HG03045 (cell line): ENCODE measurements at regions not wholly inside any gene's neighbourhood (a gene's known extent, or its start where the extent isn't known, plus 50 kb on each side); places are given as distances from the start of the nearest gene placed in this dataset.

ENCODE experiments used
- ATAC-seq: cut with Tn5 transposase; IDR thresholded peaks from one replicate; pipeline ENCODE4 v1.9.1; 2021; ENCODE audit warnings: mild to moderate bottlenecking, moderate library complexity; ENCODE audit not compliant: unreplicated experiment

GRCh38 chr2:217062768-217063167 lies 202.9 kb upstream of the TNP1 start:
- no peak for ATAC-seq

GRCh38 chr2:217061916-217062505 lies 202.1 kb upstream of the TNP1 start:
- no peak for ATAC-seq

GRCh38 chr2:217060951-217061547 lies 201.2 kb upstream of the TNP1 start:
- no peak for ATAC-seq

GRCh38 chr2:217060516-217060915 lies 200.7 kb upstream of the TNP1 start:
- no peak for ATAC-seq

GRCh38 chr2:217058791-217059755 lies 199.2 kb upstream of the TNP1 start:
- ATAC-seq, result no peak

- no peak for ATAC-seq
Observed at GRCh38 chr2:217057773-217058172, 197.9 kb upstream of the TNP1 start.

GRCh38 chr2:217055624-217056023 lies 195.8 kb upstream of the TNP1 start:
- ATAC-seq, result no peak

- ATAC-seq, result no peak
Observed at GRCh38 chr2:217054791-217055190, 194.9 kb upstream of the TNP1 start.

GRCh38 chr2:217052856-217053577 lies 193.2 kb upstream of the TNP1 start:
- ATAC-seq, result no peak

GRCh38 chr2:217051416-217051815 lies 191.6 kb upstream of the TNP1 start:
- ATAC-seq, result no peak

GRCh38 chr2:217049956-217050355 lies 190.1 kb upstream of the TNP1 start:
- ATAC-seq, result no peak

GRCh38 chr2:217049422-217049821 lies 189.6 kb upstream of the TNP1 start:
- no peak for ATAC-seq

GRCh38 chr2:217048730-217049129 lies 188.9 kb upstream of the TNP1 start:
- ATAC-seq, result no peak

GRCh38 chr2:217047631-217048030 lies 187.8 kb upstream of the TNP1 start:
- no peak for ATAC-seq

- ATAC-seq, result no peak
Observed at GRCh38 chr2:217047209-217047608, 187.3 kb upstream of the TNP1 start.

- ATAC-seq, result no peak
Observed at GRCh38 chr2:217045700-217046475, 186.0 kb upstream of the TNP1 start.

- no peak for ATAC-seq
Observed at GRCh38 chr2:217040099-217040498, 180.2 kb upstream of the TNP1 start.

GRCh38 chr2:217038001-217038400 lies 178.1 kb upstream of the TNP1 start:
- ATAC-seq, result no peak

GRCh38 chr2:217037353-217037752 lies 177.5 kb upstream of the TNP1 start:
- ATAC-seq, result no peak

- ATAC-seq, result no peak
Observed at GRCh38 chr2:217035967-217036366, 176.1 kb upstream of the TNP1 start.
